ENCODE measurements at regions not wholly inside any gene's neighbourhood (a gene's known extent, or its start where the extent isn't known, plus 50 kb on each side); places are given as distances from the start of the nearest gene placed in this dataset.
"Not testable (repeated sequence)": the region's sequence is repeated elsewhere in the genome, so short reads cannot be mapped to it uniquely, and the experiment has no call there.

GRCh38 chr2:192448881-192449280 is 254.1 kb upstream of the TMEFF2 start:
- no peak for DNase-seq (ENCODE audit: low read depth)

DNA sequence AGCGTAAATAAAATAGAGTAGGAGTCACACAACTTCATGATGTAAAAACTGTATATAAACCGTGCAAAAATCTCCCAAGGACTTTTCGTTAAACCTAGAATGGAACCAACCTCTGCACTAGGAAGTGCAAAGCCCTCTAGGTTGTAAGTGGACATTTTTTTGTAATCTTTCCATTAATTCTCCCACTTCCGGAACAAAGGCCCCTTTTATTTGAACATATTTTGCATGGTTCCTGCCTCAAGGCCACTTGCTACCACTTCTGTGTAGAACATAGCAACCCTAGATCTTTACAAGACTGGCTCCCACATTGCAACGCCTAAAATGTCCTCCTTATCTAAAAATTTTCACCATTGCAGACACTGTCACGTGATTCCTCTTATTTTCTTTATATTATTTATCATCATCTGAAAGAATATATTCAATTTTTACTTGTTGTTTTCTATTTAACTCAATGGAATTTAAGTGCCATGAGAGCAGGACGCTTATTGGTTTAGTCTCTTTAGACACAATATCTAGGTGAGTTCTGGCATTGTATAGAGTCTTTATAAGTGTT is 249.6 kb upstream of the TMEFF2 start:
- DNase-seq (ENCODE audit: low read depth): no peak

DNA sequence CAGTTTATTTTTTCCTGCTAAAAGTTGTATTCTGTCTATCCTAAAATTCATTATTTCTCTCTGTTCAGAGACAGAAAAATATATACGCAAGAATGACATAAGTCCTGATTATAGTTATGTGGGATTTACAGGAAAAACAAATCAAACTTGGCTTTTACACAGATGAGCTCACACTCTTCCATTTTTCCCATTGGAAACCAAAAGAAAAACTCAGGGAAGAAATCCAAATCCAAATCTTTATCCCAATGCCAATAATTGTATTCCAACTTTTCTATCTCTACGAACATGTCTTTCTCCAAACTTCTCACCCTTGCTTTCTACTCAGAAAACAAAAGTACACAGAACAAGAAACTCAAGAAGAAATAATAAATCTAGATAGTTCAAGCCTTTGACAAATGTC is 249.1 kb upstream of the TMEFF2 start:
- DNase-seq (ENCODE audit: low read depth): no peak

DNA sequence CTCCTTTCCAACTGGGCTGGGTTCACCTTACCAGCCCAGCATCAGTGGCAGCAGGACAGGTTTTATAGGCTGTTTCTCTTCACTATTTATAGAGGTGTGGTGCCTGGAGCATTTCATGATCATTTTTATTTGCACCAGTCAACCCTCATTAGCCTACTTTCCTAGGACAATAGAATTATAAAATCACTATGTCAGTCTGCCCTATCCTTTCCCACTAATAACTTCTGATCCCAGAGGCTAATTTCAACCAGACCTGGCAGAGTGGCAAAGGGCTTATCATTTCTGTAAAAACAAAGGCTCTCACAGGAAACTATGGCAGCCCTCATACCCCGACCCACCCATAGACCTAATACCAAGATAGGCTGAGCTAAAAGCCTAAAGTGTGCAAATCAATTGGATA is 243.5 kb upstream of the TMEFF2 start:
- DNase-seq (ENCODE audit: low read depth): no peak

- DNase-seq (ENCODE audit: low read depth): no peak
Measured at GRCh38 chr2:192437653-192438052, 242.9 kb upstream of the TMEFF2 start.

DNA sequence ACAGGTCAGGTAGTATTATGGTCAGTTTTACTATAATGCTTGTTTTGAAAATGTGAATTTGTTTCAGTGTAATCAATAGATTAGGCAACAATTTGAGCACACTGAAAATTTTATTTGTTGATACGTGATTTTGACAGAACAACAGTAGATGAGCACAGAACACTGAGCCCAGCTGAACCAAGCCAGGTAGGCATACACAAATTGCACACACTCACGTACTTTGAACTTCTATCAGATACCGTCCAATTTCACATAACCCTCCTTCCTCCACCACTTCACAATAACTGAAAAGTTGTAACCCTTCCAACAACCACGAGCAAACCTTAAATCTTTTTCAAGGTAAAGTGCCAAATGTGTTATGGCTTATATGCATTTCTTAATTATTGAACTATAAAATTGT is 229.5 kb upstream of the TMEFF2 start:
- no peak for DNase-seq (ENCODE audit: low read depth)

- DNase-seq (ENCODE audit: low read depth): no peak
Measured at GRCh38 chr2:192419786-192420185, 225.1 kb upstream of the TMEFF2 start.

- no peak for DNase-seq (ENCODE audit: low read depth)
Measured at GRCh38 chr2:192416060-192416459, 221.3 kb upstream of the TMEFF2 start.

GRCh38 chr2:192414794-192415193 is 220.1 kb upstream of the TMEFF2 start:
- DNase-seq (ENCODE audit: low read depth): no peak

DNA sequence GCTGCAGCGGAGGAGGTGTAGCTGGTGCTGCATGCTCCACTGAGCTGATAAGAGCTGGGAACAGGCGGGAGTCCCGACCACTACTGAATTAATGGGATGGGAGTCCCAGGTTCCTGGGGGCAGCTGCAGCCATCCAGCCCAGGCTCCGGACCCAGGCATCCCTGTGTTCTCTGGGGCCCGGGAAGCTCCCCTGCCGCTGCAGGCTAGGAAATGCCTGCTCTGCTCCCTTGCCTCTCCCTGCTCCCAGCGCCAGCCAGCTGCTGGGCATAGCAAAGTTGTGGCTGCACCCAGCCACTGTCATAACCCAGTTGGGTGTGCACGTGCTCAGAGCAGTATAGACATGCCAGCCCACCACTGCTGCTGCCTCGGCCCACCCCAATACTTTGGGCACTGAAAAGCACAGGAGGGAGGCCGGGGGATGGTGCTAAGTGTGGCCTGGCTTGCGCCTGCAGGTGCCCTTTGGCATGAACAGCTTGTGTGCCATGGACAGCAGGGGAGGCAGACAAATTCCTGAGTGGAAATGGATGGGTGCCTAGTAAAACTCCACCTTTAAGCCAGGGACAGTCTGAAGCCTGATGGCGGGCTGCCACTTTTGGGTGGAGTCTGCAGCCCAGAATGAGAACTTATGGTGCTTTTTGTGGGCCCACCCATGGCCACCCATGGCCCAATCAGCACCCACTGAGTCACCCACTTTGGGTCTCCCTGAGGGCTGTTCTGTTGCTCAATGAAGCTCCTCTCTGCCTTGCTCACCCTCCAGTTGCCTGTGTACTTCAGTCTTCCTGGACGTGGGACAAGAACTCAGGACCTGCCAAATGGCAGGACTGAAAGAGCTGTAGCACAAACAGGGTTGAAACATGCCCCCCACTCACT is 219.3 kb upstream of the TMEFF2 start:
- no peak for DNase-seq (ENCODE audit: low read depth)

- not testable (repeated sequence) for DNase-seq (ENCODE audit: low read depth)
Measured at GRCh38 chr2:192412866-192413265, 218.1 kb upstream of the TMEFF2 start.

DNA sequence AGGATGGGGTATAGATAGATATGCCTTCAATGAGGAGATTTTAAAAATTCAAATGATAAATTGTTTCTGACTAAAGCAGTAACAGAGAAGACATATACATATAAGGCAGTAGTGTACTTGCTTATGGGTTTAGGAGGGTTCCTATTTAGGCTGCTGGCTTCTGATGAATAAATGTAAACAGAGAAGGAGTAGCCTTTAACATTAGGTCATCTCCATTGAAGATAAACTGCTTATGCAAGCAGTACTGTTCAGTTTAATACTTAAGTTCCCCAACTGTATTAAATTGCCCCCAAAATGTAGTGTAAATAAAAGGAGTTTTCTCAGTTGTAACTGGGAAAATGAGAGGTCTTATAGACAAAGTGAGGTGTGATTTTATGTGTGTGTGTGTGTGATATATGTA is 217.7 kb upstream of the TMEFF2 start:
- DNase-seq (ENCODE audit: low read depth): no peak

- DNase-seq (ENCODE audit: low read depth): no peak
Measured at GRCh38 chr2:192411755-192412154, 217.0 kb upstream of the TMEFF2 start.

GRCh38 chr2:192410319-192410718 is 215.6 kb upstream of the TMEFF2 start:
- no peak for DNase-seq (ENCODE audit: low read depth)

GRCh38 chr2:192407692-192408091 is 213.0 kb upstream of the TMEFF2 start:
- no peak for DNase-seq (ENCODE audit: low read depth)

DNA sequence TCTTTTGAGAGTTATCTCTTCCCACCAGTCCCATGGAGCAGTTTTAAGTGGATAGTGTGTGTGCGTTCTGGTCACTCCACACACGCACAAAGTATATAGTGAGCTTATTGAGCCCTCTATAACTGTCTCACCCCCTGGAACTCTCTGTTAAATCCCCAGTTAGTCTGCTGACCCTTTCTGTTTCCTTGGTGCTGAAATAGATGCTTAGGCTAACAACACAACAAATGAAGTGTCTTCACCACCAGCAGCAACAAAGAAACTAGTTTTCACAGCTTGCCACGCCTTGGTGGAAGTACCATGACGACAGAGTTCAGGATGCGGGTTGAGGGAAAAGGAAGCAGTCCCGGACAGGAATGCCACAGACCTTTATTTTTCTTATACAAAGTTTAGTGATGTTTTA is 203.5 kb upstream of the TMEFF2 start:
- no peak for DNase-seq (ENCODE audit: low read depth)

- DNase-seq (ENCODE audit: low read depth): no peak
Measured at GRCh38 chr2:192394605-192395004, 199.9 kb upstream of the TMEFF2 start.

DNA sequence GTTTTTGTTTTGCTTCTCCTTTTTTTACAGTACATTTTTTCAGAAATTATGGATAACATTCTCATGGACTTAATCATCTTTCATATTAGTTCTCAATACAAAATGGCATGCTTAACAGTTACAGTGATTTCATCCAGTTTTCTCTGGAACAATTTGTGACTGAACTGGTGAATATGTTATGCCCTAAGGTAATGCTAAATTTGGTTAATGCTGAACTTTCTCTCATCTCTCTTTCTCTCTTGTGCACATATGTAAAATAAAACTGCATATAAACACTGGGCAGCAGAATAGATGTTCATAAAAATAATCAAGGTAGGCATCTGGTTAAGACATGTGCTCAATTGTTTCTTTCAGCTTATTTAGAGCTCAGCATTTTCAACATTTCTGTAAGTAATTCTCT is 196.3 kb upstream of the TMEFF2 start:
- no peak for DNase-seq (ENCODE audit: low read depth)

DNA sequence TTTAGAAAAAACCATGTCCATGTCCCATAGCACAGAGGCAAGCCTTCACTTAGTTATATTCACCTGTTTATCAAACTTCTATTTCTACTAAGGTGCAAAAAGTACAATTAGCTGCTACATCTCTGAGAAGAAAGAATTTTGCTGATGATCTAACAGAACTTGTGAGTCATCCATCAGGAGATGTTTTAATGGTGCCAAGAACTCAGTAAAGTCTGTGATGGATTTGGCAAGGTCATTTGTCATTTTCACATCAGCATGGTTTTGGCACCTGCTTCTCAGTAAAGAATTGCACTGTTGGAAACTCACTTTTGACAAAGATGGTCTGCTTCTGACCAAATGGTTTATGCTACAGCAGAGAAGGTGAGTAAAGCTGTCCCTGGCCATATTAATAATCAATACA is 195.7 kb upstream of the TMEFF2 start:
- DNase-seq (ENCODE audit: low read depth): no peak

DNA sequence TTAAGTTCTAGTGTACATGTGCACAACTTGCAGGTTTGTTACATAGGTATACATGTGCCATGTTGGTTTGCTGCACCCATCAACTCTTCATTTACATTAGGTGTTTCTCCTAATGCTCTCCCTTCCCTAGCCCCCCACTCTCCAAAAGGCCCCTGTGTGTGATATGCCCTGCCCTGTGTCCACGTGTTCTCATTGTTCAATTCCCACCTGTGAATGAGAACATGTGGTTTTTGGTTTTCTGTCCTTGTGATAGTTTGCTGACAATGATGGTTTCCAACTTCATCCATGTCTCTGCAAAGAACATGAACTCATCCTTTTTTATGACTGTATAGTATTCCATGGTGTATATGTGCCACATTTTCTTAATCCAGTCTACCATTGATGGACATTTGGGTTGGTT is 189.5 kb upstream of the TMEFF2 start:
- not testable (repeated sequence) for DNase-seq (ENCODE audit: low read depth)

GRCh38 chr2:192381082-192381481 is 186.3 kb upstream of the TMEFF2 start:
- DNase-seq (ENCODE audit: low read depth): no peak

GRCh38 chr2:192379736-192380135 is 185.0 kb upstream of the TMEFF2 start:
- no peak for DNase-seq (ENCODE audit: low read depth)

- no peak for DNase-seq (ENCODE audit: low read depth)
Measured at GRCh38 chr2:192377173-192377572, 182.4 kb upstream of the TMEFF2 start.

GRCh38 chr2:192373754-192374153 is 179.0 kb upstream of the TMEFF2 start:
- DNase-seq (ENCODE audit: low read depth): no peak

Data from activated T-cell treated with anti-CD3 and anti-CD28 coated beads for 24 hours (primary cell).